ENCODE measurements at regions not wholly inside any gene's neighbourhood (a gene's known extent, or its start where the extent isn't known, plus 50 kb on each side); places are given as distances from the start of the nearest gene placed in this dataset.

DNA sequence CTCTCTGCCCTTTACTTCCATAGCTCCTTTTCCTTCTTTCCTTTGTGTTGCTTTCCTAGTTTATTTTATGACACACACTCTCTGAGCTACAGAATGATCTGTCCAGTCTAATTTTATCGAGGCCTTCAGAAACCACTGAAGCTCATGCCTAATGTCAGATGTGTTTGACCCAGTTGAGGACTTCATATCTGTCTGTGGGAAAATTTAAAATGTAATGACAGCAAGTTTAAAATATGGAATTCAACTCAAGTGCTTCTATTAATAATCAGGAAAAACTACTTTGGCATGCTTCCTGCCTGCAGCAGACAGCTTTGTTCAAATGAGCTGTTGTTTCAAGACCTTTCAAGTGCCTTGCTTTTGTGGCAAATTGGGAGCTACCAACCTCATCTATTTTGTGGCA lies 261.8 kb upstream of the MTNR1B start:
- Histone ChIP-seq H3K4me2 (ENCODE audit: low read depth, low read length) (no peak overlapping the region), H3K4me1 (ENCODE audit: insufficient read depth, low read length) (no peaks in the 10 kb centered on the region), H3K4me3 (replicated peaks in 1 of 3; ENCODE audit: insufficient read depth in 1 of 3, low read depth in 2 of 3, low read length in 3 of 3) (no peak overlapping the region), H3K27me3 (ENCODE audit: control insufficient read depth in 1 of 2, insufficient read depth in 2 of 2, low read length in 2 of 2) (no peaks in the 10 kb centered on the region), H2AFZ (ENCODE audit: low read length) (no peak overlapping the region), H3K27ac (ENCODE audit: extremely low read length, insufficient read depth, low read length) (no peak overlapping the region), H3K36me3 (replicated peaks in 1 of 2; ENCODE audit: control insufficient read depth in 1 of 2, insufficient read depth in 2 of 2, low read length in 2 of 2) (no peaks in the 10 kb centered on the region), H4K20me1 (ENCODE audit: insufficient read depth, low read length) (no peaks in the 10 kb centered on the region), H3K9ac (ENCODE audit: insufficient read depth, low read depth, low read length) (no peak overlapping the region), H3K79me2 (ENCODE audit: insufficient read depth, low read length) (no peaks in the 10 kb centered on the region), H3K9me3 (ENCODE audit: low read length) (peaks cover 23% of the 10 kb centered on the region)
- intact Hi-C loops (cut with micrococcal nuclease; ENCODE audit: unreplicated experiment), result no loop called here
- 0% methylated on average over 1 of the region's 1 CpG for WGBS (ENCODE audit: low lambda C conversion rate)
- in situ Hi-C loops (cut with HindIII; ENCODE audit: extremely low pct_ligation_motif_present, low pct_unique_long_range_greater_than_20kb), result no loop called here
- ATAC-seq (no peak), FAIRE-seq (no peak), DNase-seq (ENCODE audit: low spot score) (no peak)
- ChIA-PET POLR2A (no interaction called here), CTCF (ENCODE audit: low intra/inter-chr PET ratio, low total read pairs) (no interaction called here)
- TF ChIP-seq ATF7-NPFF (CRISPR knock-in tag; IDR thresholded peaks at IDR 0.05; ENCODE audit: low read depth) (no peak), BRD4 (CRISPR knock-in tag; IDR thresholded peaks at IDR 0.05) (no peak), XRCC5 (optimal IDR thresholded peaks at IDR 0.05; ENCODE audit: low read length) (no peak)
- BruUV-seq (replicated peaks), result no TSS peak

DNA sequence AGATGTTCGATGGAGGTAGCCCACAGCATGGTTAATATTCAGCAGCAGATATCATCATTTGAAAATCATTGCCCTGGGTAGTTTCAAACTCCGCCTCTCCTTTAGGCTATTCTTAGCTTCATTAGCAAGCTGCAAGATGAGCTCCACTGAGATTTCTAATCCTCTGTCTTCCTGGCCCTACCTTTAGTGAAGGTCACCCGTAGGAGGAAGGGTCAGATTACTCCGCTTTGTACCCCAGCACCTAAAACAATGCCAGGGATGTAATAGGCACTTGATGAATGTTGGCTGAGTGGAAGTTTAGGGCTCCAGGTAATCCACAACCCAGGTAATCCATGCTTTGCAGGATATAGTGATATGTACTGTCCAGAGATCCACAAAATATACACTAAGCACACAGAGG lies 260.1 kb upstream of the MTNR1B start:
- ChIA-PET POLR2A (no interaction called here), CTCF (ENCODE audit: low intra/inter-chr PET ratio, low total read pairs) (no interaction called here)
- H3K4me1 ChIP-seq (ENCODE audit: insufficient read depth, low read length), result no peaks in the 10 kb centered on the region
- H3K27me3 ChIP-seq (ENCODE audit: control insufficient read depth in 1 of 2, insufficient read depth in 2 of 2, low read length in 2 of 2), result no peaks in the 10 kb centered on the region
- no peaks in the 10 kb centered on the region for H3K79me2 ChIP-seq (ENCODE audit: insufficient read depth, low read length)
- intact Hi-C loops (cut with micrococcal nuclease; ENCODE audit: unreplicated experiment) (no loop called here), in situ Hi-C loops (cut with HindIII; ENCODE audit: extremely low pct_ligation_motif_present, low pct_unique_long_range_greater_than_20kb) (no loop called here)
- H3K27ac ChIP-seq (ENCODE audit: extremely low read length, insufficient read depth, low read length), result no peak overlapping the region
- H3K9me3 ChIP-seq (ENCODE audit: low read length), result peaks cover 19% of the 10 kb centered on the region
- BruUV-seq (replicated peaks), result no TSS peak
- no peak overlapping the region for H3K4me3 ChIP-seq (replicated peaks in 1 of 3; ENCODE audit: insufficient read depth in 1 of 3, low read depth in 2 of 3, low read length in 3 of 3)
- ATAC-seq (no peak), FAIRE-seq (no peak), DNase-seq (ENCODE audit: low spot score) (no peak)
- no peaks in the 10 kb centered on the region for H3K36me3 ChIP-seq (replicated peaks in 1 of 2; ENCODE audit: control insufficient read depth in 1 of 2, insufficient read depth in 2 of 2, low read length in 2 of 2)
- H3K4me2 ChIP-seq (ENCODE audit: low read depth, low read length), result no peak overlapping the region
- WGBS (ENCODE audit: low lambda C conversion rate), result 13% methylated on average over 4 of the region's 4 CpGs
- H3K9ac ChIP-seq (ENCODE audit: insufficient read depth, low read depth, low read length), result no peak overlapping the region
- no peaks in the 10 kb centered on the region for H4K20me1 ChIP-seq (ENCODE audit: insufficient read depth, low read length)
- no peak overlapping the region for H2AFZ ChIP-seq (ENCODE audit: low read length)
- TF ChIP-seq SSRP1 (CRISPR knock-in tag; IDR thresholded peaks at IDR 0.05) (no peak), EP300 (IDR thresholded peaks at IDR 0.05; ENCODE audit: low read depth in 2 of 2, low read length in 2 of 2) (no peak), EP300 (CRISPR knock-in tag; IDR thresholded peaks at IDR 0.05; ENCODE audit: borderline replicate concordance) (no peak), KAT2B (IDR thresholded peaks at IDR 0.05; ENCODE audit: borderline replicate concordance, low read depth, low read length) (no peak), ZNF224 (CRISPR knock-in tag; IDR thresholded peaks at IDR 0.05) (no peak), TBL1XR1 (IDR thresholded peaks at IDR 0.05; ENCODE audit: borderline replicate concordance, low read length, partially characterized antibody) (no peak), NR1H2 (CRISPR knock-in tag; IDR thresholded peaks at IDR 0.05; ENCODE audit: borderline replicate concordance, low read depth) (no peak), SALL2 (CRISPR knock-in tag; IDR thresholded peaks at IDR 0.05) (no peak), ZNF768 (CRISPR knock-in tag; IDR thresholded peaks at IDR 0.05) (no peak)
- TF ChIP-seq, protein P1, sequence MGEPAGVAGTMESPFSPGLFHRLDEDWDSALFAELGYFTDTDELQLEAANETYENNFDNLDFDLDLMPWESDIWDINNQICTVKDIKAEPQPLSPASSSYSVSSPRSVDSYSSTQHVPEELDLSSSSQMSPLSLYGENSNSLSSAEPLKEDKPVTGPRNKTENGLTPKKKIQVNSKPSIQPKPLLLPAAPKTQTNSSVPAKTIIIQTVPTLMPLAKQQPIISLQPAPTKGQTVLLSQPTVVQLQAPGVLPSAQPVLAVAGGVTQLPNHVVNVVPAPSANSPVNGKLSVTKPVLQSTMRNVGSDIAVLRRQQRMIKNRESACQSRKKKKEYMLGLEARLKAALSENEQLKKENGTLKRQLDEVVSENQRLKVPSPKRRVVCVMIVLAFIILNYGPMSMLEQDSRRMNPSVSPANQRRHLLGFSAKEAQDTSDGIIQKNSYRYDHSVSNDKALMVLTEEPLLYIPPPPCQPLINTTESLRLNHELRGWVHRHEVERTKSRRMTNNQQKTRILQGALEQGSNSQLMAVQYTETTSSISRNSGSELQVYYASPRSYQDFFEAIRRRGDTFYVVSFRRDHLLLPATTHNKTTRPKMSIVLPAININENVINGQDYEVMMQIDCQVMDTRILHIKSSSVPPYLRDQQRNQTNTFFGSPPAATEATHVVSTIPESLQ (CRISPR knock-in tag; conservative IDR thresholded peaks at IDR 0.05), result no peak
- TF ChIP-seq, protein P2, sequence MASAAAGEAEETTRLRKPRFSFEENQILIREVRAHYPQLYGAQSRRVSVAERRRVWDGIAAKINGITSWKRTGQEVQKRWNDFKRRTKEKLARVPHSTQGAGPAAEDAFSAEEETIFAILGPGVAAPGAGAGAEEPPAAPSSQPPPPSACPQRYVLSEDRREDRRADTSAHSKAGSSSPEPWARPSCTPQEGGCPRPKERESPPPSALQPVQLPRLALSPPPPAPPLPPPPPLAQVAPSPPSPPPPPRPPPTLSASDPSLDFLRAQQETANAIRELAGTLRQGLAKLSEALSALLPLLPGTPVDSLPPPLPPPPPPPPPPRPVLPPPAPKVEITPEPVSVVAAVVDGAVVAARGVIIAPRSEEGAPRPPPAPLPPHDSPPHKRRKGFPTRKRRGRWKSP (CRISPR knock-in tag; IDR thresholded peaks at IDR 0.05), result no peak
- TF ChIP-seq, protein P3, sequence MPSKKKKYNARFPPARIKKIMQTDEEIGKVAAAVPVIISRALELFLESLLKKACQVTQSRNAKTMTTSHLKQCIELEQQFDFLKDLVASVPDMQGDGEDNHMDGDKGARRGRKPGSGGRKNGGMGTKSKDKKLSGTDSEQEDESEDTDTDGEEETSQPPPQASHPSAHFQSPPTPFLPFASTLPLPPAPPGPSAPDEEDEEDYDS (CRISPR knock-in tag; IDR thresholded peaks at IDR 0.05), result no peak
